ENCODE measurements at regions not wholly inside any gene's neighbourhood (a gene's known extent, or its start where the extent isn't known, plus 50 kb on each side); places are given as distances from the start of the nearest gene placed in this dataset.

DNA sequence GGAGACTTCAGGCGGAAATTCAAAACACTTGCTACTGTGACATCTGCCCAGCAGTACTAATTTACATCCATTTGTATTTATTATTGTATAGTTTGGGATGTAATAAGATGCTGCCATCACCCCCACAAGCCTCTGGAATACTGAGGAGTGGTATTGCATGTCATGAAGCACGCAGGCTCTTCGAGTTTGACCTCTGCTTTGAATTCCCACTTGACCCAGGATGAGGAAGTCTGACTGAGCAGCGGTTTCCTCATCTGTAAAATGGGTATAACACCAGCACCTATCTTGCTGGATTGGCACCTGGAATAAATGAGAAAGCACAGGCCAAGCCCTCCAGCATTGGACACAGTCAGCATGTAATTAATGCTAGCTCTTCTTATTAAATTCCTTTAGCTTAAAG is 116.0 kb upstream of the DIO3 start:
- TF ChIP-seq, protein P1, sequence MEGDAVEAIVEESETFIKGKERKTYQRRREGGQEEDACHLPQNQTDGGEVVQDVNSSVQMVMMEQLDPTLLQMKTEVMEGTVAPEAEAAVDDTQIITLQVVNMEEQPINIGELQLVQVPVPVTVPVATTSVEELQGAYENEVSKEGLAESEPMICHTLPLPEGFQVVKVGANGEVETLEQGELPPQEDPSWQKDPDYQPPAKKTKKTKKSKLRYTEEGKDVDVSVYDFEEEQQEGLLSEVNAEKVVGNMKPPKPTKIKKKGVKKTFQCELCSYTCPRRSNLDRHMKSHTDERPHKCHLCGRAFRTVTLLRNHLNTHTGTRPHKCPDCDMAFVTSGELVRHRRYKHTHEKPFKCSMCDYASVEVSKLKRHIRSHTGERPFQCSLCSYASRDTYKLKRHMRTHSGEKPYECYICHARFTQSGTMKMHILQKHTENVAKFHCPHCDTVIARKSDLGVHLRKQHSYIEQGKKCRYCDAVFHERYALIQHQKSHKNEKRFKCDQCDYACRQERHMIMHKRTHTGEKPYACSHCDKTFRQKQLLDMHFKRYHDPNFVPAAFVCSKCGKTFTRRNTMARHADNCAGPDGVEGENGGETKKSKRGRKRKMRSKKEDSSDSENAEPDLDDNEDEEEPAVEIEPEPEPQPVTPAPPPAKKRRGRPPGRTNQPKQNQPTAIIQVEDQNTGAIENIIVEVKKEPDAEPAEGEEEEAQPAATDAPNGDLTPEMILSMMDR (IDR thresholded peaks at IDR 0.05) = no peak
- TF ChIP-seq EP300 (IDR thresholded peaks at IDR 0.05) = no peak
- no peak for TF ChIP-seq POLR2A (IDR thresholded peaks at IDR 0.05)
- no peak for TF ChIP-seq POLR2AphosphoS5 (IDR thresholded peaks at IDR 0.05)
- no peak for DNase-seq (ENCODE audit: low spot score in 2 of 2)
- H3K36me3 ChIP-seq = no peaks in the 10 kb centered on the region
- 87% methylated on average over 4 of the region's 4 CpGs for WGBS
- peaks cover 40% of the 10 kb centered on the region for H3K27me3 ChIP-seq
- H3K27ac ChIP-seq = no peak overlapping the region
- no peaks in the 10 kb centered on the region for H3K4me1 ChIP-seq
- no peak overlapping the region for H3K4me3 ChIP-seq
- H3K9me3 ChIP-seq = no peaks in the 10 kb centered on the region

DNA sequence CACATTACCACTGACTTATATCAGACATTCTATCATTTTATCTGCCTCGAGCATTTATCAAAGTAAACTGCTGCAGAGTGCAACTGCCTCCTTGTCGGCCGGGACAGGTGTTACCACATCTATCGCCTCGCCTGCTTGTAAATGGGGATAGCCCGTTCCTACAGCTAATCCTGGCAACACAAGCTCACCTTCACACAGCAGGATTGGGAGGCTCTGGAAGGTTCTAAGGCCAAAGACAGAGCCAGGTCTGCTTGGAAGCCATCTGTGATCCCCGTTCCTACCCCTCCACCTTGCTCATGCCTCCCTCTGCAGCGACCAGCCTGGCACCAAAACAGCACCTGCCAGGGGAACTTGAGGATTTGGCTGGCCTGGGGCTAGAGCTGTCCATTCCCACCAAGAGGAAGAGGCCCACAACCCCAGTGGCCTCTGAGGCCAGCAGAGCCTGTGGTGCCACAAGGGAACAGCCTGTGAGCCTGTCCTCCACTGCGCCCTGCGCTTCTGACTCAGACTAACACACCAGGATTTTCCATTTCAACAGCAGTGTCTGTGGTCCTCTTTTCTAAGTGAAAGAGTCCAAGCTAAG is 114.8 kb upstream of the DIO3 start:
- no peaks in the 10 kb centered on the region for H3K4me1 ChIP-seq
- H3K27me3 ChIP-seq = peaks cover 30% of the 10 kb centered on the region
- 70% methylated on average over 10 of the region's 10 CpGs for WGBS
- TF ChIP-seq POLR2A (IDR thresholded peaks at IDR 0.05) (no peak), EP300 (IDR thresholded peaks at IDR 0.05) (no peak), POLR2AphosphoS5 (IDR thresholded peaks at IDR 0.05) (no peak)
- TF ChIP-seq, protein P1 (IDR thresholded peaks at IDR 0.05) = no peak
- no peaks in the 10 kb centered on the region for H3K36me3 ChIP-seq
- H3K4me3 ChIP-seq = no peak overlapping the region
- no peaks in the 10 kb centered on the region for H3K9me3 ChIP-seq
- DNase-seq (ENCODE audit: low spot score in 2 of 2) = peak in 1 of 2 donors; percentile 58
- no peak overlapping the region for H3K27ac ChIP-seq

DNA sequence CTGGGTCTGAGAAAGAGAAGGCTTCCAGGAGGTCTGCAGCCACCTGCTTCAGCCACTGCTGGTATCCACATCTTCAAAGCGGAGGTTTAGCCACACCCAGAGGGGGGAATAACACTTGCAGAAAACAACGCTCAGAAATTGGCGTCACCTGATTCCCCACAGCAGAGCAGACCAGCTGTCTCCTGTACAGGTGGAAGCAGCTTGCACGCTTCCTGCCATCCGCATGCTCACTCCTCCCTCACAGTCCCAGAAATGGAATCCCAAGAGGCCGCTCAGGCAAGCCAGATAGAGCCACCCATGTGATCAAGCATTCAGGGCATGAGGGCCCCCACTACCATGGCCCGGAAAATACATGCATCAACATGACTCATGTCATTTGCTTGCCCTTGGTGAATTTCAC is 112.2 kb upstream of the DIO3 start:
- Histone ChIP-seq H3K4me3 (no peak overlapping the region), H3K36me3 (no peaks in the 10 kb centered on the region), H3K9me3 (no peaks in the 10 kb centered on the region), H3K4me1 (no peaks in the 10 kb centered on the region), H3K27ac (no peak overlapping the region), H3K27me3 (peaks cover 24% of the 10 kb centered on the region)
- 71% methylated on average over 7 of the region's 7 CpGs for WGBS
- TF ChIP-seq POLR2A (IDR thresholded peaks at IDR 0.05) (no peak), POLR2AphosphoS5 (IDR thresholded peaks at IDR 0.05) (no peak), EP300 (IDR thresholded peaks at IDR 0.05) (no peak)
- TF ChIP-seq, protein P1 (IDR thresholded peaks at IDR 0.05) = no peak
- peak in 1 of 2 donors; percentile 48 for DNase-seq (ENCODE audit: low spot score in 2 of 2)

DNA sequence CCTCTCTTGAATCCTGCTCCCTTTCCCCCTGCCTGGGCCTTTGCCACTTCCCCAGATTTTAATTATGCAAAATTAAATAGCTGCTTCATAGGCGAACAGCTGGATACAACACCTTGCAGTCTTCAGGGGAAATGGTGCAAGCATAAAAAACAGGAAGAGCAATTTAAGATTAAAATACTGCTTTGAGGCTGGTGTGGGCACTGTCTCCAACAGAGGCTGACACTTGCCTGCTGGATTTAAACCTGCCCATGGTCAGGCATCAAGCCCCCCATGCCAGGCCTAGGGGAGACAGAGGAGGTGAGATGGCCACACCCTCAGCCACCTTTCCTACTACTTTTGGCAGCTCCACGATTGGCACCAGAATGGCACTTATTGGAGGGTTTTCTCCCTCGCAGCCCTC is 110.1 kb upstream of the DIO3 start:
- 75% methylated on average over 3 of the region's 3 CpGs for WGBS
- H3K36me3 ChIP-seq = no peaks in the 10 kb centered on the region
- TF ChIP-seq, protein P1 (IDR thresholded peaks at IDR 0.05) = no peak
- no peak for TF ChIP-seq POLR2AphosphoS5 (IDR thresholded peaks at IDR 0.05)
- no peak for TF ChIP-seq POLR2A (IDR thresholded peaks at IDR 0.05)
- TF ChIP-seq EP300 (IDR thresholded peaks at IDR 0.05) = no peak
- H3K4me3 ChIP-seq = no peak overlapping the region
- no peaks in the 10 kb centered on the region for H3K4me1 ChIP-seq
- H3K27ac ChIP-seq = no peak overlapping the region
- DNase-seq (ENCODE audit: low spot score in 2 of 2) = peak in 1 of 2 donors; percentile 52
- peaks cover 32% of the 10 kb centered on the region for H3K27me3 ChIP-seq
- H3K9me3 ChIP-seq = no peaks in the 10 kb centered on the region

DNA sequence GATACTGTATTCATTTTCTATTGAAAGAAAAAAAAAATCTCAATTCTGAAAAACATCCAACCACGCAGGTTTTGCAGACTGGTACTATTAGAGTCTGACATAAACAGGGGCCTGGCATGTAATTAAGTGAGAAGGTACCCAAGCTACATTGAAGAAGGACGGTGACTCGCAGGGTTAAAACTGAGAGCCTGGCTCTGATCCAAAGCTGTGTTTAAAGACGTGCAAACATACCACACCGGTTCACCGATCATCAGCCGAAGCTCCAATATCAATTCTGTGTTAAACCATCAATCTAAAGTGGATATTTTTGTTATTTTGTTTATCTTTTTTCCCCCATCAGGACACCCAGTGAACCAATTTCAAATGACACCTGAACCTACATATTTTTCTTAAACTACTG is 108.1 kb upstream of the DIO3 start:
- DNase-seq (ENCODE audit: low spot score in 2 of 2) = peak in 1 of 2 donors; percentile 13
- no peak for TF ChIP-seq POLR2AphosphoS5 (IDR thresholded peaks at IDR 0.05)
- peaks cover 47% of the 10 kb centered on the region for H3K27me3 ChIP-seq
- H3K9me3 ChIP-seq = no peaks in the 10 kb centered on the region
- H3K4me3 ChIP-seq = no peak overlapping the region
- H3K4me1 ChIP-seq = peaks cover 3% of the 10 kb centered on the region
- no peak overlapping the region for H3K27ac ChIP-seq
- WGBS = 49% methylated on average over 7 of the region's 7 CpGs
- H3K36me3 ChIP-seq = no peaks in the 10 kb centered on the region

DNA sequence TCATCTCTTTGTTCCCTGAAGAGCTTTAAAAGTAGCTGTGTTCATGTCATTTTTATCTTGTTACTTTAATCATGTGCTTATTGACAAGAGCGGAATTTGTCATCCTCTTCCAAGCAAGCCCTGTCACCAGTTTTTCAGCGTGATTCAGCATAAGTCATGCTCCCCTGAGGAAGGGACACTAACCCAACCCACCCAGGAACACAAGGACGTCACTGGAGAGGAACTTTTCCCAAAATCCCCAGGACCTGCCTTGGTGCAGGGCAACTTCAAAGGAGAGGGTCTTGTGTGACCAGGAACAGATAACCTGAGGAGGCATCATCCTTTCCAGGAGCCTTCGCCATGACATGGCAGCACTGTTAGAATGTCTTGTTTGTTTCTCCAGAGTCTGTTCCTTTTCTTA is 107.1 kb upstream of the DIO3 start:
- no peaks in the 10 kb centered on the region for H3K36me3 ChIP-seq
- peaks cover 13% of the 10 kb centered on the region for H3K4me1 ChIP-seq
- peak in 1 of 2 donors; percentile 50 for DNase-seq (ENCODE audit: low spot score in 2 of 2)
- H3K9me3 ChIP-seq = no peaks in the 10 kb centered on the region
- H3K27me3 ChIP-seq = peaks cover 57% of the 10 kb centered on the region
- no peak for TF ChIP-seq POLR2AphosphoS5 (IDR thresholded peaks at IDR 0.05)
- no peak for TF ChIP-seq POLR2A (IDR thresholded peaks at IDR 0.05)
- TF ChIP-seq, protein P1 (IDR thresholded peaks at IDR 0.05) = no peak
- TF ChIP-seq EP300 (IDR thresholded peaks at IDR 0.05) = no peak
- H3K4me3 ChIP-seq = no peak overlapping the region
- WGBS = 79% methylated on average over 4 of the region's 4 CpGs
- H3K27ac ChIP-seq = no peak overlapping the region

All from suprapubic skin (tissue), 4 donors.